Vagina (tissue), 2 donors: ENCODE measurements at regions not wholly inside any gene's neighbourhood (a gene's known extent, or its start where the extent isn't known, plus 50 kb on each side); places are given as distances from the start of the nearest gene placed in this dataset.
"Not testable (repeated sequence)": the region's sequence is repeated elsewhere in the genome, so short reads cannot be mapped to it uniquely, and the experiment has no call there.

Source experiments
- DNase-seq, 2 donors: peaks; one replicate each; pipeline ENCODE4 v3.0.0-alpha.2; 2017; ENCODE audit errors: extremely low spot score in 2 of 2
- H3K27ac ChIP-seq: fragments of 200-600 bp; sonication (generic); one replicate; pipeline ENCODE4 v1.5.1; 2019
- H3K27me3 ChIP-seq: fragments of 200-600 bp; sonication (generic); one replicate; pipeline ENCODE4 v1.5.1; 2019
- H3K36me3 ChIP-seq, 2 donors: fragments of 200-600 bp; sonication (generic); one replicate each; pipeline ENCODE4 v1.5.1; 2017 to 2019
- H3K4me1 ChIP-seq: fragments of 200-600 bp; sonication (generic); one replicate; pipeline ENCODE4 v1.5.1; 2019
- H3K4me3 ChIP-seq, 2 donors: fragments of 200-600 bp; sonication (generic); 1 replicate in 1 of 2; 2 replicates in 1 of 2; pipeline ENCODE4 v1.5.1; 2016 to 2019
- H3K9me3 ChIP-seq: fragments of 200-600 bp; sonication (generic); one replicate; pipeline ENCODE4 v1.5.1; 2019
- POLR2A ChIP-seq, 2 donors: fragments of 450-650 bp; IDR thresholded peaks; one replicate each; pipeline ENCODE4 v1.6.1; 2017; ENCODE audit warnings: antibody characterized with exemption in 2 of 2, mild to moderate bottlenecking in 2 of 2, moderate library complexity in 2 of 2
- POLR2AphosphoS5 ChIP-seq, 2 donors: sonication (generic); formaldehyde crosslinking; IDR thresholded peaks; one replicate each; pipeline ENCODE4 v1.9.0; 2017; ENCODE audit warnings: antibody characterized with exemption in 2 of 2, mild to moderate bottlenecking in 2 of 2, low read depth in 1 of 2; ENCODE audit not compliant: insufficient read depth in 1 of 2
- intact Hi-C: fragments of 100-400 bp; cut with DNase I; formaldehyde crosslinking; loops from one replicate; pipeline ENCODE4 v1.15.1; 2023
- TF ChIP-seq, protein P1 (sequence below), 3 experiments: fragments of 450-650 bp in 2 of 3; fragments of 200-600 bp in 1 of 3; sonication (generic) in 1 of 3; IDR thresholded peaks; one replicate each; pipeline ENCODE4 v1.5.1; 2017 to 2019; ENCODE audit warnings: antibody characterized with exemption in 3 of 3, mild to moderate bottlenecking in 2 of 3, moderate library complexity in 2 of 3

GRCh38 chrX:15033917-15034316, 160.7 kb downstream of the MOSPD2 start:
- Histone ChIP-seq H3K36me3 (no peaks in the 10 kb centered on the region), H3K9me3 (no peaks in the 10 kb centered on the region), H3K27me3 (no peaks in the 10 kb centered on the region), H3K4me1 (no peaks in the 10 kb centered on the region), H3K27ac (no peak overlapping the region), H3K4me3 (no peak overlapping the region)
- intact Hi-C loops = no loop called here
- no peak for DNase-seq
- TF ChIP-seq, protein P1, sequence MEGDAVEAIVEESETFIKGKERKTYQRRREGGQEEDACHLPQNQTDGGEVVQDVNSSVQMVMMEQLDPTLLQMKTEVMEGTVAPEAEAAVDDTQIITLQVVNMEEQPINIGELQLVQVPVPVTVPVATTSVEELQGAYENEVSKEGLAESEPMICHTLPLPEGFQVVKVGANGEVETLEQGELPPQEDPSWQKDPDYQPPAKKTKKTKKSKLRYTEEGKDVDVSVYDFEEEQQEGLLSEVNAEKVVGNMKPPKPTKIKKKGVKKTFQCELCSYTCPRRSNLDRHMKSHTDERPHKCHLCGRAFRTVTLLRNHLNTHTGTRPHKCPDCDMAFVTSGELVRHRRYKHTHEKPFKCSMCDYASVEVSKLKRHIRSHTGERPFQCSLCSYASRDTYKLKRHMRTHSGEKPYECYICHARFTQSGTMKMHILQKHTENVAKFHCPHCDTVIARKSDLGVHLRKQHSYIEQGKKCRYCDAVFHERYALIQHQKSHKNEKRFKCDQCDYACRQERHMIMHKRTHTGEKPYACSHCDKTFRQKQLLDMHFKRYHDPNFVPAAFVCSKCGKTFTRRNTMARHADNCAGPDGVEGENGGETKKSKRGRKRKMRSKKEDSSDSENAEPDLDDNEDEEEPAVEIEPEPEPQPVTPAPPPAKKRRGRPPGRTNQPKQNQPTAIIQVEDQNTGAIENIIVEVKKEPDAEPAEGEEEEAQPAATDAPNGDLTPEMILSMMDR (IDR thresholded peaks at IDR 0.05) = no peak
- no peak for TF ChIP-seq POLR2A (IDR thresholded peaks at IDR 0.05)

DNA sequence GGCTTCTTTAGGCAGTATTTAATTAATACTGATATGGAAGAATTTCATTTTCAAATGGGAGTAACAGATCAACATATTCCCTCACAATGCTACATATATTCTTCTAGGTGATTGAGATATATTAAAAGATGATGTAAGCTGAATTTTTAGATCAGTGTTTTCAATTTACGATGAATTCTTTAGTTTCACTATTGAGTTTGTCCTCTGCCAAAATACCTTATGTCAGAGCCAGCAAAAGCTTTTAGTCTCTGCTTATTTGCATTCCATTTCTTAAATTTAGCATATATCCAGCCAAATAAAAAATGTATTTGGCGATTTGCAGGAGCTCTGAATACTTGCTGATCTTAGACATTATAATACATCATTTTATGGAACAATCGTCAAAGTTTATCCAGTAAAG, 144.3 kb downstream of the MOSPD2 start:
- H3K27ac ChIP-seq = no peak overlapping the region
- no peak overlapping the region for H3K4me3 ChIP-seq
- H3K4me1 ChIP-seq = no peaks in the 10 kb centered on the region
- intact Hi-C loops = no loop called here
- H3K27me3 ChIP-seq = no peaks in the 10 kb centered on the region
- no peak for DNase-seq
- TF ChIP-seq POLR2A (IDR thresholded peaks at IDR 0.05) = no peak
- TF ChIP-seq POLR2AphosphoS5 (IDR thresholded peaks at IDR 0.05; ENCODE audit: insufficient read depth in 1 of 2, low read depth in 1 of 2) = no peak
- TF ChIP-seq, protein P1 (IDR thresholded peaks at IDR 0.05) = no peak
- no peaks in the 10 kb centered on the region for H3K36me3 ChIP-seq
- H3K9me3 ChIP-seq = no peaks in the 10 kb centered on the region

GRCh38 chrX:15016051-15016450, 142.8 kb downstream of the MOSPD2 start:
- H3K27ac ChIP-seq = no peak overlapping the region
- no peaks in the 10 kb centered on the region for H3K4me1 ChIP-seq
- H3K4me3 ChIP-seq = no peak overlapping the region
- H3K9me3 ChIP-seq = no peaks in the 10 kb centered on the region
- H3K27me3 ChIP-seq = no peaks in the 10 kb centered on the region
- intact Hi-C loops = no loop called here
- H3K36me3 ChIP-seq = no peaks in the 10 kb centered on the region
- TF ChIP-seq POLR2A (IDR thresholded peaks at IDR 0.05) (no peak), POLR2AphosphoS5 (IDR thresholded peaks at IDR 0.05; ENCODE audit: insufficient read depth in 1 of 2, low read depth in 1 of 2) (no peak)
- TF ChIP-seq, protein P1 (IDR thresholded peaks at IDR 0.05) = no peak
- DNase-seq = no peak

GRCh38 chrX:15014281-15014680, 141.1 kb downstream of the MOSPD2 start:
- no peak for DNase-seq
- TF ChIP-seq POLR2AphosphoS5 (IDR thresholded peaks at IDR 0.05; ENCODE audit: insufficient read depth in 1 of 2, low read depth in 1 of 2) (no peak), POLR2A (IDR thresholded peaks at IDR 0.05) (no peak)
- TF ChIP-seq, protein P1 (IDR thresholded peaks at IDR 0.05) = no peak
- intact Hi-C loops = no loop called here
- Histone ChIP-seq H3K9me3 (no peaks in the 10 kb centered on the region), H3K27me3 (no peaks in the 10 kb centered on the region), H3K4me1 (no peaks in the 10 kb centered on the region), H3K27ac (no peak overlapping the region), H3K36me3 (no peaks in the 10 kb centered on the region), H3K4me3 (no peak overlapping the region)

DNA sequence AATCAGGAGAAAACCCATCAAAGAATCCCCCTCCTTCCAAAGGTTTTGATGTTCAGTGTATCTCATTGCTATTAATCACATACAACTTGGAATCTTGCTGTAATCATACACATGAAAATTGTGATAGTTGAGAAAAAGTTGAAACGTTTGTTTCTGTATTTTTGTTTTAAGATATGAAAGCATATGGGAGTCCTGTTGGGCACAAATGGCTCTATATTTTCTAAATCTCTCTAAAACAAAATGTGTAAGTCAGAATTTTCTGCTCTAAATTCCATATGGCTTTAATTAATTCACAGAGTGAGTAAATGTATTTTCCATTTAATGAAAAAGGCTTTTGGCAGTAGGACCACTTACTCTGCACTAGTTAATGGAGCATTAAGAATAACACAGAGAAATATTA, 140.2 kb downstream of the MOSPD2 start:
- intact Hi-C loops = no loop called here
- DNase-seq = no peak
- TF ChIP-seq POLR2AphosphoS5 (IDR thresholded peaks at IDR 0.05; ENCODE audit: insufficient read depth in 1 of 2, low read depth in 1 of 2) = no peak
- no peak for TF ChIP-seq POLR2A (IDR thresholded peaks at IDR 0.05)
- Histone ChIP-seq H3K27me3 (no peaks in the 10 kb centered on the region), H3K4me3 (no peak overlapping the region), H3K27ac (no peak overlapping the region), H3K36me3 (no peaks in the 10 kb centered on the region), H3K9me3 (no peaks in the 10 kb centered on the region), H3K4me1 (no peaks in the 10 kb centered on the region)

- H3K4me3 ChIP-seq = no peak overlapping the region
These were observed 124.0 kb downstream of the MOSPD2 start for GRCh38 chrX:14997271-14997670.

DNA sequence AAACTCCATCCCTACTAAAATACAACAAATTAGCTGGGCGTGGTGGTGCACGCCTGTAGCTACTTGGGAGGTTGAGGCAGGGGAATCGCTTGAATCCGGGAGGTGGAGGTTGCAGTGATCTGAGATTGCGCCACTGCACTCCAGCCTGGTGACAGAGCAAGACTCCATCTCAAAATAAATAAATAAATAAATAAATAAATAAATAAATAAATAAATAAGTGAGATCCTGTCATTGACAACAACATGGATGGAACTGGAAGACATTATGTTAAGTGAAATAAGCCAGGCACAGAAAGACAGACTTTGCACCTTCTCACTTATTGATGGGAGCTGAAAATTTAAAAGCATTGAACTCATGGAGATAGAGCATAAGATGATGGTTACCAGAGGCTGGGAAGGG, 111.2 kb downstream of the MOSPD2 start:
- H3K27me3 ChIP-seq, H3K4me1 ChIP-seq, DNase-seq, H3K9me3 ChIP-seq, H3K4me3 ChIP-seq, intact Hi-C loops, H3K27ac ChIP-seq, H3K36me3 ChIP-seq: not testable (repeated sequence)

More at GRCh38 chrX:14997271-14997670, 124.0 kb downstream of the MOSPD2 start:
- DNase-seq = no peak
- TF ChIP-seq POLR2AphosphoS5 (IDR thresholded peaks at IDR 0.05; ENCODE audit: insufficient read depth in 1 of 2, low read depth in 1 of 2) (no peak), POLR2A (IDR thresholded peaks at IDR 0.05) (no peak)
- Histone ChIP-seq H3K27ac (no peak overlapping the region), H3K4me1 (no peaks in the 10 kb centered on the region), H3K36me3 (no peaks in the 10 kb centered on the region), H3K27me3 (no peaks in the 10 kb centered on the region), H3K9me3 (no peaks in the 10 kb centered on the region)
- intact Hi-C loops = no loop called here
